Hippocampal formation (tissue), 2 donors: ENCODE measurements at regions not wholly inside any gene's neighbourhood (a gene's known extent, or its start where the extent isn't known, plus 50 kb on each side); places are given as distances from the start of the nearest gene placed in this dataset.

Experiments used
- DNase-seq, 2 donors: peaks; one replicate each; lab custom pipeline; 2025; lab: John Stamatoyannopoulos, UW

DNA sequence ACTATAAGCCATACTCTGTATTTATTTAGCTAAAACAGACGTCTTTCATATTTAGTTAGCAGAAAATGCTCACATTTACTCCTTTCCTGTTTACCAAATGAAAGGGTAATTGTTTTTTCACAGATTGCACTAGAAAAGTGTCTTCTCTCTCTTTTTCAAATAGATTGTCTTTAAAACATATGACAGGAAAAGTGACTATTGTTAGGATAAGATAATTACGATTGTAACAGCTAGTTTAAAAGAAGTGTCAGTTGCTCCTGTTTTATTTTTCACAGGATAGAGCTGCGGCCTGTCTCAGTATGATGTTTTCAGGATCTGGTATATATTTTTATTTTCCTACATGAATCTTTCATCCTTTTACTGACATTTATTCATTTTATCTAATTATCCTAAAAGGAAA is 353.5 kb downstream of the FBXO8 start:
- DNase-seq = no peak

DNA sequence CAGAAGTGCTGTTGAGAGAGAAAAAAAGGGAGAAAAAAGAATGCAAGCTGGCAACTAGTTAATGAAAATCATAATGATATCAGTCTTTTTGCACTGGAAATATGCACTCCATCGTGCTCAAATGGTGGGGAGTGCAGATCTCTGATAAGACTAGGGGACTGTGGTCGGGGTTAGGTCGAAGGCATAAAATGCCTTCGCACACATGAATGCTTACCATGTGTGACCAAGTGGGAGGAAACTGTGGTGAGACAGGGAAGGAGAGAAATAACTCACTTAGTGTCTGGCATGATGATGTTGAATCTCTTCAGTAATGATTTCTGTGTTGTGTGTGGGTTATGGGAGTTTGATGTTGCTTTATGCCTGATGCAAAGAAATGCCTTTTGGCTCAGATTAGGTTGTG is 358.9 kb downstream of the FBXO8 start:
- no peak for DNase-seq

DNA sequence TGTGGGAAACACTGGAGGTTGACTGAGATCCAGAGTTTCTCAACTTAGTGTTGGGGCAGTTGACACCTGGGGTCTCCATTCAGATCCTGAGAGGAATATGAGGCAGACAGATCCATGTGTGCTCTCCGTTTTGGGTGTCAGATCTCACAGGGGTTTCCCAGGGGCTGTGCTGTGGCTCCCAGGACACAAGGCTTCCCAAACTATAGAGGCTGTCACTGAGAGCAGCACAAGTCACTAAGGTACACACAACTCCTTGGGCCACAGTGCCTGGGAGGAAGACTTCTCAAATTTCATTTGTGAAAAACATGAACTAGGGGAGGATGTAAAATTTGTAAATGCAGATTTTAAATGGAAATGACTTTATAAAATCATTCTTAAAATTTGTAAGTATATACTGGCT is 363.6 kb downstream of the FBXO8 start:
- DNase-seq = no peak

DNA sequence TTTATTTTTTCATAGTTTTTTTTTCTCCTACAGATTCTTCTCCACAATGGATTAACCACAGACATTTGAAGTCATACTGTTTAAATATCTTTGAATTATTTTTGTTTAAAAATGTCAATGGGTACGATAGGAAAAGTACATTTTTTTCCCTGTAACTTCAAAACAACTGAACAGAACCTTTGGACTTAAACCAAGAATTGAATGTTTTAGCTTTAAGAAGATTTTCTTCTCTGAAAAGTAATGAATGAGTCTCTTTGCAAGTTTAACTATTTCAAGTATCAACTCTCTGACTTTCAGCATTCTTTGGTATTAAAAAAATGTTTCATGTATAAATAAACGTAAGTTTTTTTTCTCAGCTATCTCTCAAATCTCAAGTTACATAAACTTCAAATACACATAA is 364.3 kb downstream of the FBXO8 start:
- no peak for DNase-seq

DNA sequence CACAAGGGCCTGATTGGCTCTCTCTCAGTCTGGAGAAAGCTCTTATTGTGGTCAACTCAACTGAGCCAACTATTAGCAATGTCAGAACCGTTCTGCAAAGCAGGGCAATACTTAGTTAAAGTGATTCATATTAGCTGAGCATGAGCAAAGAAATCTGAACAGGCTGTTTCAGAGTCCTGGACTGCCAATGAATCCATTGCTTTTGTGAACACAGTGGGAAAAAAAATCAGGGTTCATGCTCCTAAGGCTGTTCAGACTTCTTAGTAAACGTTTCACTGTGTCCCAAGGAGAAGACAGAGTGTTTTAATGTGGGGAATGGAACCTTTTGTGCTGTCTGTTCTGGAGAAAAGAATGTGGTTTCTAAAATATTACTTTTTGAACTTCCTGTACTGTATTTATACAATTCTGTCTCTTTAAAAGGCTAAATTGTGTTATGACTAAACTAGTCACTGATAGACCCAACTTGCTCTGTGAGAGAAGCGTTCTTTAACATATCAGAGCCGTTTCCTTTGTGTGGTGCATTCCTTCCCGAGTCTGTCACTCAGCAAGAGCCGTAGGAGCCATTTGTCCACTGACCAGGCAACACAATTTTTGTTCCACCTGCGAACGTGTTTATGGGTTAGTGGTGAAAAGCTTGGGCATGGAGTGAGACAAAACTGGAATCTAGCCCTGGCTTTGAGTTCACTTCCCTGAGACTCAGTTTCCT is 366.1 kb downstream of the FBXO8 start:
- no peak for DNase-seq

DNA sequence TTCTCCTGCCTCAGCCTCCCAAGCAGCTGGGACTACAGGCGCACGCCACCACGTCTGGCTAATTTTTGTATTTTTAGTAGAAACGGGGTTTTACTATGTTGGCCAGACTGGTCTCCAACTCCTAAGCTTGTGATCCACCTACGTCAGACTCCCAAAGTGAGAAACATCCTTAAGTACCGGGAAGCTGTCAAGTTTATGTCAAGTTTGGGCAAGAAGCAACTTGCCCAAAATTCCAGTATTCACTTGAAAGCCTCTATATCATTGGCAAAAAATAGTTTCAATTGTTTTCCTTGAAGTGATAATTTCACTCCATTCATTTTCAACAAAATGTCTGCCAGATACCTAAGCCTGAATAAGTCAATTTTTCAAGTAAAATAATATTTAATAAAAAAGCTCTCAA is 370.0 kb downstream of the FBXO8 start:
- DNase-seq = no peak

DNA sequence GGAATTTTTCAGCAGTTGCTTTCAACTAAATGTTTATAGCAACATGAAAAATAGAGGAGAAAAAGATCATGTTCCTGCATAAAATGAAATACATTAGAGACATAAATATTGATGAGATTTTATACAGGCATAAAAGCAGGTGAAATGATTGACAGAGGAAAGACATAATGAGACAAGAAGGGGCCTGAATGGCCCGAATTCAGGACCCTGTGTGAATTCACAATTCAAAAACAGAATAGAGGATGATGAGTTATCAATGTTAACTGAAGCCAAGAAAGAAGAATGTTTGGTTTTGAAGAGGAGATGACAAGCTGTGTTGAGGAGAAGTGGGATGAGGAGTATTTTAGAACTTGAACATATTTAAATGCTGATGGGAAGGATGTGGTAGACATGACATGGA is 371.1 kb downstream of the FBXO8 start:
- DNase-seq = no peak

DNA sequence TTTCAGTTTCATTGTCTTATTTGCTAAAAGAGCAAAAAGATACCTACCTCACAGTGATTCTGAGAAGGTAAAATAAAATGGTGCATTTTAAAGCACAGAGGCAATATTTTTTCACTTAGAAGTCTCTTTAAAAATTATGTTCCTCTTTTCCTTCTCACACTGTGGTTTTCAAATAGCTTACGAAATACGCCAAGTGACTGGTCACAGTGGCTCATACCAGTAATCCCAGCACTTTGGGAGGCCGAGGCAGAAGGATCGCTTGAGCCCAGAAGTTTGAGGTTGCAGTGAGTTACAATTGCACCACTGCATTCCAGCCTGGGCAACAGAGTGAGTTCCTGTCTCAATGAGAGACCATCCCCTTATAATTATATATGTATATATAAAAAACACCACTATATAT is 372.6 kb downstream of the FBXO8 start:
- DNase-seq = no peak

DNA sequence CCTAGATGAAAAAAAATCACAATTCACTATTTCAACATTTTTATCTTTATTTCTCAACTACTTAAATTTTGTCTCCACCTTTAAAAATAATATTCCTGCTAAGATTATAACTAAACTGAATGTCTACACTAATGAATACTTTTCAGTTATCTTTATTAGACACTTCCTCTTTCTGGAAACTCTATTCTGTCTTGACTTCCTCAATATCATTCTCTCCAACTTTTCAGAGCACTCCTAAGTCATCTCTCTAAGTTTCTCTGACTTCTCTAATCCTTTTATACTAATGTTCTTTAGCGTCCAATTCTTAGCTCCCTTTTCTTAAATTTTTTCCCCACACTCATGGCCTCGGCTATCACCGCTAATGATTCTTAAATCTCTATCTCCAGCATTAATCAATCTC is 374.2 kb downstream of the FBXO8 start:
- DNase-seq = no peak

DNA sequence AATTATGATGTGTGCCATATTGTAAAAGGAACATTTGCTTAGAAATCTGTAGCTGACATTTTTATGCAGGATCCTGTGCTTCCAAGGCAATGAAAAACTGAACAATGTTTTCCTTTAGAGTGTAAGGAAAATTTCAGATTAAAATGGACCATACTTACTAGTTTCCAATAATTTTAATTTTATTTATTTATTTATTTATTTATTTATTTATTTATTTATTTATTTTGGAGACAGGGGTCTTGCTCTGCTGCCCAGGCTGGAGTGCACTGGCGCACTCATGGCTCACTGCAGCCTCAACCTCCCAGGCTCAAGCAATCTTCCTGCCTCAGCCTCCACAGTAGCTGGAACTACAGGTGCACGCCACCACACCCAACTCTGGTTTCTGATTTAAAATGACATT is 369.8 kb upstream of the HAND2 start:
- DNase-seq = no peak

DNA sequence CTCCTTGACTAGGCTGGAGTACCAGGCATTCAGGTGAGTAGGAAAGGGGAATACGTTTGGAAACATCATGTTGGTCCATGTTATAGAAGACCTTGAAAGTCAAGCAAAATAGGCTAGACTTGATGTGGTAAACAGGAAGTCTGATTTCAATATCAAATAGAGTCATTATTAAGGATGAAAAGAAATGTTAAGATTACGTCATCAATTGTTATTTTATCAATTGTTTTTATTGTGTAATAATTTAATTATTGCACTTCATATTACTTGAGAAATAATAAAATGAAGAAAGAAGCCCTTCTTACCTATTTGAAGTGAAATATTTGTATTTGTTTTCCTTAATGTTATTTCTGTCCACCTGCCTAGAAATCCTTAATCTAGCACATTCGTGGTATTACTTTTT is 361.0 kb upstream of the HAND2 start:
- no peak for DNase-seq

DNA sequence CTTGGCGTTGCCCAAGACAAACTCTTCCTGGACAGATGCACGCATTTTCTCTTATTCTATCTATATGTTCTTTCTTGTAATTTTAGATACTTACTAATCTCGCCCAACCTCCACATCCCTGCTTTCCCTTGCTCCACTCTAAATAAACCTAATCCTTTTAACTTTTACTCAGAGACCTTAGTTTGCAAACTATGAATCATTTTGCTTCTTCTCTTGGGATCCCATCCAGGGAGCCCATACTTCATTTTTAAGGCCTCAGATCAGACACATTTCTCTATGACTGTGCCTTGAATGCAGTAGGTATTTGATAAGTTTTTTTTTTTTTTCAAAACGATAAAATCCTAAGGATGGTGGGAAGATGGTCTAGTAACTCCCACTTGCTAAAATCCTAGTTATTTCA is 353.8 kb upstream of the HAND2 start:
- no peak for DNase-seq

DNA sequence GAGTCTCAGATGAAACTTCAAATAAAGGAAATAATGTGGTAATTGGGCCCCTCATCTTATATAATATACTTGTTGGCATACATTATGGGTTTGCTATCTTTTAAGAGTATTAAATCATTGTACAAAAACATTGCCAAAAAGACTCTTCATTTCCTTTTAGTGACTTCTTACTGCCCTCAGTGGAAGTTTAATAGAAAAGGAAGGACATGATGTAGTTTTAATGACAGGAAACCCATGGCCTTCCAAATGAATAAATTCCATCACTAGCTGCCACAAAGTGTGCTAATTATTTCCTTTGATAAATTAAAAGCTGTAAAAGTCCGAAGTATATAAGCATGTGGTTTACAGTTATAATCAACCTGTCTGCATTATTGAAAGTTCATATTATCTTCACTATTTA is 350.9 kb upstream of the HAND2 start:
- DNase-seq = no peak

DNA sequence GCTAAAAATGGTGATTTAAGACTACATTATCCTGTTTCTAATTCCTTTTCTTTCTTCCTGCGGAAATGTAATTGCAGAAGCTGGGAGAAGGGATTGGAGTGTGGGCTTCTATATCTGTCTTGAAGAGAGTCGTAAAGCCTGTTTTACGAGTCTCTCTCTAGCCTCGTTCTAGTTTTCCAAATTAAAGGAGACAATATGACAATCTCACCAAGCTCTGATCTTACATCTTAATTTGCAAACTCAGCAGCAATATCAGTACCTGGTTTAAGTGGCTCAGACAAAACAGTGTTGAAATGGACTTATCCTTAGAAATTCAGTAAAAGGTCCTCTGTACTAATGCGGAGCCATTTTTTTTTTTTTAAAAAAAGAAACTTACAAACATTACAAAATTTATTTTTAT is 349.5 kb upstream of the HAND2 start:
- DNase-seq = no peak

DNA sequence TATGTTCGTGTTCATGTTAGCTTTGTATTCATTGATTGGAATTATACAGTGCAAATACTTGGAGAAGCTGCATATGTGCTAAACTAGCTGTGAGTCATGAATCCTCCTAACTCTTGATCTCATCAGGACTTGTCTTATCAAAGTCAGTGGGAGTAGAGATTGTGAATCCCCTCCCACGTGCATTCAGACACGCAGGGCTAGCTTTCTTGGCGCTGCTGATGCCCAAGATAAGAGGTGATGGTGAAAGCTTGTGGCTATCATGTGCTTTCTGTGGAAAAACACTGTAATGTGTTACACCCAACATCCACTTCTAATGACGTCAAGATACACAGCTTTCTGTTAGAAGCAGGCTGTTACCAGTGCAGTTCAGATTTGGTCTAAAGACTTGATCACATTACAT is 348.7 kb upstream of the HAND2 start:
- DNase-seq = no peak

DNA sequence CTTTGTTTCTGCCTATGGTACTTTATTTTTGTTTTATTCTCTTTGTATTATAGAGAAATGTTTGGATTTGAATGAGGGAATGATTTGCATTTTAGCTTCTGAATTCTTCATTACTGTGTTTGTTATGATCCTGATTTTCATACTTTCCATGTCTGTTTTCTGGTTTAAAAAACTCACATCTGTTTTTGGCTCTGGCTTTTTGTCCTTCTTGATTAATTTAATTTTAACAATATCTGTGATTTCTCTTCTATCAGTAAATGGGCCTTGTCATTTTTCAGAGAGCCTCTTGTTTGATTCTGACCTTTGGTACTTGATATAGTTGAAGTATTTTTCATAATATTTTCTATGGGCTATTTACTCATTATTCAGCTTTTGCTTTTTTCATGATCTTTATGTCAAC is 341.6 kb upstream of the HAND2 start:
- DNase-seq = no peak

DNA sequence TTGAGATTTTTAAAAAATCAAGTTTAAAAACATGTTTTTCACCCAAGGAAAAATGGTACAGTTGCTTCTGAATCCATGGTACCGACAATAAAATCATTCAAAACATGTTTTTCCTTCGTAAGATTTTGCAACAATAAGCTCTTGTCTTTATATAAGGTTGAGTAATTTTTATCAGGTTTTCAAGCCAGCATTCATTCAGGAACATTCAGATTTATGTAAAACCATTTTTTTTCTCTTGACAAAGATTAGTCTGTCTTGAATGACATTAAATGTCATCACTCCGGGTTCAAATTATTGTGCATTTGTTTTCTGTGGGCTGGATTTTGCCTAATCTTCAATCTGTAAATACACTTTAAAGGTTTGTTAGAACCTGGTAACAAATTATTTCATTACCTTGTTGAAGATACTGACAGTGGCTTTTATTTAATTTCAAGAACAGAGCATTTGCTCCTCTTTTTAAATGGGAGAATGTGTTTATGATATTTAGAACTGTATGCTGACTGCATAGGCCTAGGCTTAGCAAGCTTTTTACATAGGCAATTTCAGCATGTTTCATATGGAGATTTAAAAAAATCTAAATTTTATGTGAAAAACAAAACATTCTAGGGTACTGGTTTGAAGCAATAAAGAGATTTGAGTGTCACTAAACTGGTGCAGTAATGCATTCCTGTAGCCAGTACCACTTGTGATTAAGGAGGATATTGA is 336.4 kb upstream of the HAND2 start:
- DNase-seq = no peak

DNA sequence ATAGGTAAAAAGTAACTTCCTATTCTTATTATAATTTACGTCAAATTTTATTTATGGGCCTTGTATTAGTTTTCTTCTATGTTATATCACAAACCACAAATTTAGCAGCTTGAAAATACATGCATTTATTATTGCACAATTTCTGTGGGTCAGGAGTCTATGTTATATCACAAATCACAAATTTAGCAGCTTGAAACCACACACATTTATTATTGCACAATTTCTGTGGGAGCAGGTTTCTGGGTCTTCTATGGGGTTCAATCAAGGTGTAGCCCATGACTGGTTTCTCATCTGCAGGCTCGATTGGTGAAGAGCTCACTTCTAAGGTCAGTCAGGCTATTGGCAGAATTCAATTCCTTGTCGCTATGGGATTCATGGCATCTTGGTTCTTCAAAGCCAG is 332.7 kb upstream of the HAND2 start:
- DNase-seq = no peak

DNA sequence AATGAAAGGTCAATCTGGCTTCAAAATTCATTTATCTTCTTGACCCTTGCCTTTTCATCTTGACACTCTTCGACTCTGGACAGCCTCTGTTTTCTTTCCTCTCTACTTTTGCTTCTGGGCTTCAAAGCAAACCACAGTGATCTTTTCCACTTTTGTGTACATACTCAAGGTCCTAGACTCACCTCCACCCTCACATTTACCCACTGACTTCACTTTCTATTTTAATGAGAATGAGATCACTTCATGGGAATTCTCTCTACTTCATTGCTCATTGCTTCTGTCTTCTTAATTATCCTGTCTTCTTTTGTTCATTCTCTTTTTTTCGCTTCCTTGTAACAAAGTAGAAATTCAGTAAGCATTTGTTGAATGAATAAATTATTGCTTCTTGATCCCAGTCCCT is 330.1 kb upstream of the HAND2 start:
- DNase-seq = no peak

DNA sequence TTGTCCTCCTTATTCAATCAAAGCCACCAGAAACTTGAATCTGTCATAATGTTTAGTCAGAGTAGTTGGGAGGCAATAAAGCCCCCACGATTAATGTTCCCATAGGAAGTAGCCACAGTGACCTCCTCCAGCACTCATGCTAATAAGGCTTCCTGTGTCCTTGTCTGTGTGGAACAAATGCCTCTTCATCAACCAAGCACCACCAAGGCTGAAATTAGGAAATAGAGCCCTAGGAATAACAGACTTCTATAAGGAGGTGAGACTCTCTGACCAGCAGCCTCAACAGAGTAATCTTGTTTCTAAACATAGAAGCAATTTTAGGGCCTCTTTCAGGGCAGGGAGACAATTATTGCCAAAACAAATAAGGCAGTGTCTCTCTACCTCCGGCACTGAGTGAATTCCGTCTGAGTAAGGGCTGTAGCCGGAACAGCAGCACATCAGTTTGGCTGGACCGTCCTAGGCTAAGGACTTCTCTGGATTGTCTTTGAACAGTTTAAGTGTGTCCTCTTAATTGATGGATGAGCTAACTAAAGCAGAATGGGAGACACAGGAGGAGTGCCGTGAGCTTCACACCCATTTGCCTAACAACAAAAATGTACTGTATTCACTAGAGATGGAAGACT is 329.2 kb upstream of the HAND2 start:
- no peak for DNase-seq

DNA sequence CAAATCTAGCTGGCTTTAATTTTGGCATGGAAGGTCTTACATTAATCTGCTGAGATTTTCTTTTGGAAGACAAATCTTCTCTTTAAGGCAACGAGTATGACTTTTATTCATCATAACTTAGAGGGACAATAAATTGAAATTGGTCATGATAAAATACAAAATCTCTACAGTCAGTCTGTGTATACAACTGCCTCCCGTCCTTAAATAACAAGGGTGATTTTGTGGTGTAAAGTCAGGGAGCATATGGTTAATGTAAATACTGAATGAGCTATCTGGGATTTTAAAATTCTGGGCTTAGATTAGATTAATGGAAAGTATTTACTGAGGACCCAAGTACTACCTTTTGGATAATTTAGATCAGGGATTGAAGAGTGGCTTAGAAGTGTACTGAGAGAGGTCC is 328.4 kb upstream of the HAND2 start:
- DNase-seq = no peak

DNA sequence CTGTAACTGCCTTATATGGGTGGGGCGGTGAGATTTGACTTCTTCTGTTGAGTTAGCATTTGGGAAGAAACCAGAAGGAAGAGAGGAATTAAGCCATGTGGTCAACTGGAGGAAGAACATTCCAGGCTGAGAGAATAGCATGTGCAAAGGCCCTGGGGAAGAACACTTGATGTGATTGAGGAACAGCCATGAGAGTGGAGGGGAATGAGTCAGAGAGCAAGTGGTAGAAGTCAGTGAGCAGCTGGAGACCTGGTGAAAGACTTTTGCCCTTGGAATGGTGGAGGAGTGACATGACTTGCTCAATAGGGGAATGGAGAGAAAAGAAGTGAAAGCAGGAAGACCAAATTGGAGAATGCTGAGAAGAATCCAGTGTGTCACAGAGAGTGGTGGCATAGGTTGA is 327.8 kb upstream of the HAND2 start:
- DNase-seq = no peak

DNA sequence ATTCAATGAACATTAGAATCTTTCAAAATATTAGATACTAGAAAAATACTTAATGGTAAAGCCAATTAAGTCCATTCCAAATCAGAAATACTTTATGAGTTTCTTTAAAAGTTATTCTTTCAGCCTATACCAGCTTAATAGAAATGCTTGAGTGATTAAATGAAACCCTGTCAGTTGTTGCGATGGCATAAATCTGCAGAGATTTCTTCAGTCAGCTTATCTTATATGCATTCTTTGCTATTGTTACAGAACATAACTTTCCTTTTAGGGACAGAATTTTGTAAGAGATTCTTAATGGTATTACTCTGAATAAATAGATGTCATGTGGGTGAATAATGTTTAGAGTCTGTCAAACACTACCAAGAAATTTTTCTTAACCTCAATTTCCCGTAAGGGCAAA is 325.0 kb upstream of the HAND2 start:
- DNase-seq = no peak

DNA sequence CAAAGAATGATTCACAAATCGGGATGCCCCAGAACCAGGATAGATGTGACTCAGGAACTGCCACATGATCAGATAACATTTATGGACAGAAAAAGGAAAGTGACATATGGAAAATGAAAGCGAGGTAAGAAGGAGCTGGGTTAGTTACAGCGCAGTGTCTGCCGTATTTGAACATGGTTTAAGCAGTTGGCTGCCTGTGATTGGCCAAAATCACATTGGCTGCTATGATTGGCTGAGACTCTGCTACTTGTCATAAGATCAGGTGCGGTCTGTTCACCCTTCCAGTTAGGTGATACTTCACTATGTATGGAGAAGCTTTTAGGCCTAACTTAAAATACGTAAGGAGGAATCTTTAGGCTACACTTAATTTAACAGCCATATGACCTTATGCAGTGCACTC is 322.7 kb upstream of the HAND2 start:
- no peak for DNase-seq
